Hepatocyte (in vitro differentiated cells): ENCODE measurements at regions not wholly inside any gene's neighbourhood (a gene's known extent, or its start where the extent isn't known, plus 50 kb on each side); places are given as distances from the start of the nearest gene placed in this dataset.

Experiments used
- DNase-seq: peaks from one replicate; pipeline ENCODE4 v3.0.0-alpha.2; 2016; ENCODE audit warnings: low spot score
- H2AFZ ChIP-seq: fragments of 200-600 bp; sonication (generic); 2 replicates; pipeline ENCODE4 v1.6.0; 2016; ENCODE audit warnings: antibody characterized with exemption, mild to moderate bottlenecking
- H3K27ac ChIP-seq: fragments of 200-600 bp; sonication (generic); 2 replicates; pipeline ENCODE4 v1.5.1; 2016; ENCODE audit warnings: mild to moderate bottlenecking
- H3K27me3 ChIP-seq: fragments of 200-600 bp; sonication (generic); 2 replicates; pipeline ENCODE4 v1.6.1; 2016
- H3K36me3 ChIP-seq: fragments of 200-600 bp; sonication (generic); replicated peaks from 2 replicates; pipeline ENCODE4 v1.5.1; 2016; ENCODE audit warnings: low read depth; ENCODE audit not compliant: insufficient read depth
- H3K4me1 ChIP-seq: fragments of 200-600 bp; sonication (generic); 2 replicates; pipeline ENCODE4 v1.5.1; 2016; ENCODE audit warnings: mild to moderate bottlenecking, moderate library complexity; ENCODE audit not compliant: insufficient read depth
- H3K4me2 ChIP-seq: fragments of 200-600 bp; sonication (generic); 2 replicates; pipeline ENCODE4 v1.6.0; 2016
- H3K4me3 ChIP-seq: fragments of 200-600 bp; sonication (generic); 2 replicates; pipeline ENCODE4 v1.5.1; 2016; ENCODE audit warnings: mild to moderate bottlenecking
- H3K79me2 ChIP-seq: fragments of 200-600 bp; sonication (generic); 2 replicates; pipeline ENCODE4 v1.6.0; 2017; ENCODE audit warnings: mild to moderate bottlenecking
- H3K9me2 ChIP-seq: fragments of 200-600 bp; sonication (generic); replicated peaks from 2 replicates; pipeline ENCODE4 v1.6.0; 2017; ENCODE audit warnings: mild to moderate bottlenecking; ENCODE audit not compliant: insufficient read depth
- H3K9me3 ChIP-seq: fragments of 200-600 bp; sonication (generic); 2 replicates; pipeline ENCODE4 v1.5.1; 2016; ENCODE audit warnings: low read depth, mild to moderate bottlenecking
- H4K20me1 ChIP-seq: fragments of 200-600 bp; sonication (generic); 2 replicates; pipeline ENCODE4 v1.6.0; 2016; ENCODE audit warnings: mild to moderate bottlenecking; ENCODE audit not compliant: insufficient read depth, poor library complexity, severe bottlenecking
- EZH2 ChIP-seq: fragments of 200-600 bp; sonication (generic); IDR thresholded peaks from 2 replicates; pipeline ENCODE4 v1.6.1; 2016; ENCODE audit warnings: antibody characterized with exemption, mild to moderate bottlenecking, borderline replicate concordance
- EZH2phosphoT487 ChIP-seq: fragments of 200-600 bp; sonication (generic); IDR thresholded peaks from one replicate; pipeline ENCODE4 v1.6.1; 2018; ENCODE audit warnings: antibody characterized with exemption, mild to moderate bottlenecking, low read depth, moderate library complexity; ENCODE audit not compliant: unreplicated experiment, severe bottlenecking
- WGBS: methylation state at CpG from one replicate; pipeline ENCODE4 v1.1.6; 2016; ENCODE audit warnings: low lambda C conversion rate; ENCODE audit errors: missing lambda C conversion rate; 5-methylcytosine and 5-hydroxymethylcytosine counted together
- TF ChIP-seq, protein P1 (sequence below): fragments of 200-600 bp; sonication (generic); IDR thresholded peaks from 2 replicates; pipeline ENCODE4 v1.5.1; 2016; ENCODE audit warnings: antibody characterized with exemption, mild to moderate bottlenecking; ENCODE audit not compliant: poor library complexity

DNA sequence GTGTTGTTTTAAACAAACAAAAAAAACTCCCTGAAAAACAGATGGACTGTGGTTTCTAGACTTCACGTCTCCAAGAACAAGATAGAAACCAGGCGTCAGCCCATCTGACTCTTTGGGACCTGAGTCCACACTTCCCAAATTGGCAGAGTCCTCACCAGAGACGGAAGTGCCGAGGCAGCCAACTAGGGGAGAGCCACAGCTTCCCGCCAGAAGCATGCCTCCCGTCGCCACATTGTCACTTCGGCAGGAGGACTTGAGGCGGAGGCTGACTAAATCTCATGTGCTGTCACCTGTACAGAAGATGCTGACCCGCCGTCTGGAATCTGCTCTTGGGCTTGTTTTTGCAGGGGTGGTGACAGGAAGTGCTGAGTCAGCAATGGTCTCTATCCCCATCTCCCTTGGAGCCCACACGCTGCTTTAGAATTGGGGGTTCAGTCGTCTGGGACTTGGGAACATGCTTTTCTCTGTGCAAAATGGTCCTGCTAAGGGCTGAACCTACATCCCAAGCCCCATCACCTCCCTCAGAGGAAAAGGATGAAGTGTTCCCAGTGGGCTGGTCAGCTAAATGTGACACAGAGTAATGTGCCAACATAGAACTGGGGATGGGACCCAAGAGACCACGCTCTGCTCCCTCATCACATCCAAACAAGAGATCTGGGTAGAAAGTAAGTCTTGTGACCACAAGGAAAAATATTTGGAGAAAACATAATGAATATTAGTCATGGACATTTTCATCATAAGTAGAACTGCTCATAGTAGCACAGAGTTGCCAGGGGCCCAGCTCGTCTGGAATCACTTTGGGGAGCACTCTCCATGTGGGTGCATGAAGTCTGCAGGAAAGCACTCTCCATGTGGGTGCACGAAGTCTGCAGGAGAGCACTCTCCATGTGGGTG lies 152.9 kb downstream of the SNX19 start:
- Histone ChIP-seq H3K4me2 (no peak overlapping the region), H3K4me3 (no peak overlapping the region), H3K36me3 (no peaks in the 10 kb centered on the region), H2AFZ (no peak overlapping the region), H3K27me3 (peaks cover 12% of the 10 kb centered on the region), H3K27ac (no peak overlapping the region), H3K79me2 (no peaks in the 10 kb centered on the region), H3K9me2 (no peaks in the 10 kb centered on the region), H3K9me3 (no peaks in the 10 kb centered on the region), H4K20me1 (no peaks in the 10 kb centered on the region), H3K4me1 (no peaks in the 10 kb centered on the region)
- 90% methylated on average over 16 of the region's 16 CpGs for WGBS
- TF ChIP-seq, protein P1, sequence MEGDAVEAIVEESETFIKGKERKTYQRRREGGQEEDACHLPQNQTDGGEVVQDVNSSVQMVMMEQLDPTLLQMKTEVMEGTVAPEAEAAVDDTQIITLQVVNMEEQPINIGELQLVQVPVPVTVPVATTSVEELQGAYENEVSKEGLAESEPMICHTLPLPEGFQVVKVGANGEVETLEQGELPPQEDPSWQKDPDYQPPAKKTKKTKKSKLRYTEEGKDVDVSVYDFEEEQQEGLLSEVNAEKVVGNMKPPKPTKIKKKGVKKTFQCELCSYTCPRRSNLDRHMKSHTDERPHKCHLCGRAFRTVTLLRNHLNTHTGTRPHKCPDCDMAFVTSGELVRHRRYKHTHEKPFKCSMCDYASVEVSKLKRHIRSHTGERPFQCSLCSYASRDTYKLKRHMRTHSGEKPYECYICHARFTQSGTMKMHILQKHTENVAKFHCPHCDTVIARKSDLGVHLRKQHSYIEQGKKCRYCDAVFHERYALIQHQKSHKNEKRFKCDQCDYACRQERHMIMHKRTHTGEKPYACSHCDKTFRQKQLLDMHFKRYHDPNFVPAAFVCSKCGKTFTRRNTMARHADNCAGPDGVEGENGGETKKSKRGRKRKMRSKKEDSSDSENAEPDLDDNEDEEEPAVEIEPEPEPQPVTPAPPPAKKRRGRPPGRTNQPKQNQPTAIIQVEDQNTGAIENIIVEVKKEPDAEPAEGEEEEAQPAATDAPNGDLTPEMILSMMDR: no peak
- TF ChIP-seq EZH2 (no peak), EZH2phosphoT487 (no peak)
- DNase-seq: no peak

DNA sequence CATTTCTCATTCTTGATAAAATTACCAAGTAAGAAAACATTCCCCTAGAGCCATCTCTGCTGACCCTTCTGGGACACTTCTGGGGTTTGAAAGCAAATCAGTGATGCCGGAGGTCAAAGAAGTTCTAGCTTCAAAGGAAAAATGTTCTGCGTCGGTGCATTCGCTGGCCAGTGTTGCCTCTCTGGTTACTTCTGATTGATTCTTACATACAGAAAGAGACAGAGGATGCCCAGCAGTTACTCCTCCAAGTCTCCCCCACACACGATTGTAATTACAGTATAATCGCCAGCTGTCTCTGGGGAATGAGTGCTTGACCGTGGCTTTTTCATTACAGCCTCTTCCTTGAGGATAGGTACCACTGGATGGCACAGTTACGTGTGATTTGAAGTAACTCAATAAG lies 150.9 kb downstream of the SNX19 start:
- no peaks in the 10 kb centered on the region for H3K79me2 ChIP-seq
- no peaks in the 10 kb centered on the region for H3K36me3 ChIP-seq
- H4K20me1 ChIP-seq: no peaks in the 10 kb centered on the region
- WGBS: 79% methylated on average over 8 of the region's 8 CpGs
- no peak overlapping the region for H2AFZ ChIP-seq
- H3K4me3 ChIP-seq: no peak overlapping the region
- TF ChIP-seq, protein P1: no peak
- TF ChIP-seq EZH2: no peak
- no peak for TF ChIP-seq EZH2phosphoT487
- DNase-seq: no peak
- H3K9me2 ChIP-seq: no peaks in the 10 kb centered on the region
- no peaks in the 10 kb centered on the region for H3K4me1 ChIP-seq
- H3K9me3 ChIP-seq: no peaks in the 10 kb centered on the region
- no peak overlapping the region for H3K4me2 ChIP-seq
- no peak overlapping the region for H3K27ac ChIP-seq
- peaks cover 4% of the 10 kb centered on the region for H3K27me3 ChIP-seq

DNA sequence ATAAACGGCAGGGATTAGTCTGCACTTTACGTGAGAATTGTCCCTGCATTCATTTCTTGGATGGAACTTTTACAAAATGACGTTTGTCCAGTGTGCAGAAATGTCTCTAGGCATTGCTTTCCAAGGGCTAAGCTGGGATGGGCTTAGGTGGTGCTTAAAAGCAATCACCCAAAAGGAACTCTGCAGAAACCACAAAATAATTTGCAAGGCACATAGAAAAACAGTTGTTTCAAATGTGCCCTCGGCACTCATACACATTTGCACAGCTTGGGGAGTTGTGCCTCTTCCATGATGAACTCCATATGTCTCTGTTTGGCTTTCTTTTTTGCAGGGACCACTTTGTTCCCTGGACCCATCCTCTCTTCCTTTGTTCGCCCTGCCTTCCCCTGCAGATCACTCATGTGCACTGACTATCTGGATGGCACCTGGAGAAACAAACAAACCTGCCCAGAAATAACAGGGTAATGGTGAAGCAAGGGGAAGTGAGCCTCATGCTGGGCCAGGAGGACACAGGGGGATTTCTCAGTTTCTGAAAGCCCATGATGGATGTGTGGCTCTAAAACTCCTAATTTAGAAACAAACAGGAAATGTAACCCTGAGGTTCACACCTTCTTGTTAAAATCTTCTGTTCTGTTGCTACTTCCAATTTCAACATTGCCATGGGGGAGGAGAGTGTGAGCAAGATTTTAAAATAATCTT lies 150.2 kb downstream of the SNX19 start:
- no peak for DNase-seq
- no peaks in the 10 kb centered on the region for H3K9me3 ChIP-seq
- H4K20me1 ChIP-seq: no peaks in the 10 kb centered on the region
- H3K9me2 ChIP-seq: no peaks in the 10 kb centered on the region
- H3K36me3 ChIP-seq: no peaks in the 10 kb centered on the region
- H2AFZ ChIP-seq: no peak overlapping the region
- TF ChIP-seq, protein P1: no peak
- TF ChIP-seq EZH2: no peak
- TF ChIP-seq EZH2phosphoT487: no peak
- 64% methylated on average over 5 of the region's 5 CpGs for WGBS
- H3K4me3 ChIP-seq: no peak overlapping the region
- H3K4me1 ChIP-seq: no peaks in the 10 kb centered on the region
- no peak overlapping the region for H3K27ac ChIP-seq
- no peaks in the 10 kb centered on the region for H3K27me3 ChIP-seq
- H3K79me2 ChIP-seq: no peaks in the 10 kb centered on the region
- H3K4me2 ChIP-seq: no peak overlapping the region
